ENCODE measurements at regions not wholly inside any gene's neighbourhood (a gene's known extent, or its start where the extent isn't known, plus 50 kb on each side); places are given as distances from the start of the nearest gene placed in this dataset.

GRCh38 chr5:110062246-110062645, 372.5 kb downstream of the MAN2A1 start:
- no peak for DNase-seq (ENCODE audit: low read depth in 1 of 2, low spot score in 1 of 2)
- no peak overlapping the region for H3K4me3 ChIP-seq (replicated peaks; ENCODE audit: insufficient read depth, low read length)
- TF ChIP-seq, protein P1, sequence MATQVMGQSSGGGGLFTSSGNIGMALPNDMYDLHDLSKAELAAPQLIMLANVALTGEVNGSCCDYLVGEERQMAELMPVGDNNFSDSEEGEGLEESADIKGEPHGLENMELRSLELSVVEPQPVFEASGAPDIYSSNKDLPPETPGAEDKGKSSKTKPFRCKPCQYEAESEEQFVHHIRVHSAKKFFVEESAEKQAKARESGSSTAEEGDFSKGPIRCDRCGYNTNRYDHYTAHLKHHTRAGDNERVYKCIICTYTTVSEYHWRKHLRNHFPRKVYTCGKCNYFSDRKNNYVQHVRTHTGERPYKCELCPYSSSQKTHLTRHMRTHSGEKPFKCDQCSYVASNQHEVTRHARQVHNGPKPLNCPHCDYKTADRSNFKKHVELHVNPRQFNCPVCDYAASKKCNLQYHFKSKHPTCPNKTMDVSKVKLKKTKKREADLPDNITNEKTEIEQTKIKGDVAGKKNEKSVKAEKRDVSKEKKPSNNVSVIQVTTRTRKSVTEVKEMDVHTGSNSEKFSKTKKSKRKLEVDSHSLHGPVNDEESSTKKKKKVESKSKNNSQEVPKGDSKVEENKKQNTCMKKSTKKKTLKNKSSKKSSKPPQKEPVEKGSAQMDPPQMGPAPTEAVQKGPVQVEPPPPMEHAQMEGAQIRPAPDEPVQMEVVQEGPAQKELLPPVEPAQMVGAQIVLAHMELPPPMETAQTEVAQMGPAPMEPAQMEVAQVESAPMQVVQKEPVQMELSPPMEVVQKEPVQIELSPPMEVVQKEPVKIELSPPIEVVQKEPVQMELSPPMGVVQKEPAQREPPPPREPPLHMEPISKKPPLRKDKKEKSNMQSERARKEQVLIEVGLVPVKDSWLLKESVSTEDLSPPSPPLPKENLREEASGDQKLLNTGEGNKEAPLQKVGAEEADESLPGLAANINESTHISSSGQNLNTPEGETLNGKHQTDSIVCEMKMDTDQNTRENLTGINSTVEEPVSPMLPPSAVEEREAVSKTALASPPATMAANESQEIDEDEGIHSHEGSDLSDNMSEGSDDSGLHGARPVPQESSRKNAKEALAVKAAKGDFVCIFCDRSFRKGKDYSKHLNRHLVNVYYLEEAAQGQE (IDR thresholded peaks at IDR 0.05; ENCODE audit: insufficient replicate concordance, low read depth) = no peak
- TF ChIP-seq SPI1 (IDR thresholded peaks at IDR 0.05; ENCODE audit: borderline replicate concordance, low read depth) (no peak), CTCF (IDR thresholded peaks at IDR 0.05; ENCODE audit: insufficient read depth, low read length) (no peak), POLR2AphosphoS5 (IDR thresholded peaks at IDR 0.05; ENCODE audit: low read depth) (no peak), GABPA (IDR thresholded peaks at IDR 0.05; ENCODE audit: low read depth) (no peak)
- H3K27ac ChIP-seq (replicated peaks) = no peak overlapping the region
- H3K27me3 ChIP-seq (ENCODE audit: insufficient read depth, poor library complexity, severe bottlenecking) = no peaks in the 10 kb centered on the region

GRCh38 chr5:110063640-110064602, 374.2 kb downstream of the MAN2A1 start:
- Histone ChIP-seq H3K27ac (replicated peaks) (no peak overlapping the region), H3K4me3 (replicated peaks; ENCODE audit: insufficient read depth, low read length) (no peak overlapping the region), H3K27me3 (ENCODE audit: insufficient read depth, poor library complexity, severe bottlenecking) (no peaks in the 10 kb centered on the region)
- DNase-seq (ENCODE audit: low read depth in 1 of 2, low spot score in 1 of 2) = no peak
- TF ChIP-seq CTCF (IDR thresholded peaks at IDR 0.05; ENCODE audit: insufficient read depth, low read length) (no peak), GABPA (IDR thresholded peaks at IDR 0.05; ENCODE audit: low read depth) (no peak), SPI1 (IDR thresholded peaks at IDR 0.05; ENCODE audit: borderline replicate concordance, low read depth) (no peak), POLR2AphosphoS5 (IDR thresholded peaks at IDR 0.05; ENCODE audit: low read depth) (no peak)
- TF ChIP-seq, protein P1 (IDR thresholded peaks at IDR 0.05; ENCODE audit: insufficient replicate concordance, low read depth) = no peak

GRCh38 chr5:110064603-110065268, 375.0 kb downstream of the MAN2A1 start:
- H3K27me3 ChIP-seq (ENCODE audit: insufficient read depth, poor library complexity, severe bottlenecking) = no peaks in the 10 kb centered on the region
- TF ChIP-seq CTCF (IDR thresholded peaks at IDR 0.05; ENCODE audit: insufficient read depth, low read length) = no peak
- no peak overlapping the region for H3K27ac ChIP-seq (replicated peaks)
- no peak for DNase-seq (ENCODE audit: low read depth in 1 of 2, low spot score in 1 of 2)
- H3K4me3 ChIP-seq (replicated peaks; ENCODE audit: insufficient read depth, low read length) = no peak overlapping the region
